ENCODE measurements at regions not wholly inside any gene's neighbourhood (a gene's known extent, or its start where the extent isn't known, plus 50 kb on each side); places are given as distances from the start of the nearest gene placed in this dataset.

GRCh38 chr17:77306790-77307478 is 166.2 kb downstream of the SEC14L1 start:
- Histone ChIP-seq H2AFZ (ENCODE audit: low read length) (no peak overlapping the region), H2BK20ac (ENCODE audit: low read length) (no peak overlapping the region), H3K79me1 (ENCODE audit: low read depth, low read length) (peaks cover 2% of the 10 kb centered on the region), H3K14ac (ENCODE audit: insufficient read length) (no peak overlapping the region), H3K9ac (replicated peaks in 1 of 4; ENCODE audit: extremely low read depth in 1 of 4, low read depth in 3 of 4, low read length in 3 of 4) (no peak overlapping the region; a peak in 1 of 7 replicates), H2BK120ac (replicated peaks; ENCODE audit: low read depth, low read length) (no peak overlapping the region), H4K20me1 (replicated peaks in 1 of 2; ENCODE audit: control insufficient read depth in 1 of 2, insufficient read depth in 2 of 2, low read length in 2 of 2) (peaks cover 1 to 11% of the 10 kb centered on the region in 2 experiments), H2BK15ac (ENCODE audit: low read length) (no peak overlapping the region), H3K4me1 (replicated peaks in 1 of 4; ENCODE audit: control insufficient read depth in 3 of 4, insufficient read depth in 4 of 4, low read length in 3 of 4) (peaks cover 0 to 9% (median 0%) of the 10 kb centered on the region in 4 experiments; a peak in 3 of 7 replicates), H3K18ac (ENCODE audit: extremely low read depth, low read length) (no peak overlapping the region), H3K9me3 (ENCODE audit: insufficient read depth in 2 of 2, low read depth in 1 of 2, low read length in 1 of 2) (no peaks in the 10 kb centered on the region), H3K4me3 (ENCODE audit: extremely low read depth in 1 of 4, insufficient read depth in 2 of 4, low read depth in 3 of 4, low read length in 4 of 4) (no peak overlapping the region), H4K8ac (ENCODE audit: extremely low read depth, insufficient read depth, low read length) (no peak overlapping the region; the same call in 1 of the 2 replicates), H3K56ac (replicated peaks; ENCODE audit: insufficient read length, low read depth, low read length) (no peak overlapping the region), H3K79me2 (ENCODE audit: control insufficient read depth in 1 of 2, insufficient read depth in 2 of 2, low read length in 2 of 2) (no peaks in the 10 kb centered on the region; a peak in 1 of 4 replicates), H3K4me2 (ENCODE audit: insufficient read depth in 1 of 2, low read depth in 2 of 2, low read length in 2 of 2) (no peak overlapping the region), H4K91ac (replicated peaks; ENCODE audit: insufficient read length, low read length) (no peak overlapping the region), H3K27ac (ENCODE audit: low read depth, low read length) (no peak overlapping the region), H2AK5ac (ENCODE audit: low read depth, low read length) (no peak overlapping the region), H3K4ac (replicated peaks; ENCODE audit: insufficient read length, low read depth, low read length) (no peak overlapping the region), H4K5ac (ENCODE audit: insufficient read length, low read depth, low read length) (no peak overlapping the region), H3K23me2 (ENCODE audit: low read depth, low read length) (no peaks in the 10 kb centered on the region; the same call in 1 of the 2 replicates), H3K36me3 (ENCODE audit: control insufficient read depth in 2 of 4, insufficient read depth in 4 of 4, low read length in 3 of 4) (no peaks in the 10 kb centered on the region), H3K23ac (ENCODE audit: insufficient read length) (no peak overlapping the region), H3K27me3 (replicated peaks in 1 of 4; ENCODE audit: control insufficient read depth in 3 of 4, extremely low read depth in 1 of 4, insufficient read depth in 3 of 4, low read length in 3 of 4) (no peaks in the 10 kb centered on the region), H2BK12ac (ENCODE audit: low read depth, low read length) (no peak overlapping the region), H2BK5ac (ENCODE audit: low read depth, low read length) (no peak overlapping the region)
- POLR2A ChIA-PET (ENCODE audit: partially characterized antibody) = no interaction called here
- no peak for DNase-seq (ENCODE audit: low read depth in 1 of 2, low spot score in 2 of 2)
- TF ChIP-seq KDM4A (IDR thresholded peaks at IDR 0.05; ENCODE audit: low read depth, low read length, severe bottlenecking) (no peak), RAD21 (IDR thresholded peaks at IDR 0.05 in 1 of 2, conservative IDR thresholded peaks at IDR 0.05 in 1 of 2; ENCODE audit: low read depth in 2 of 2, low read length in 2 of 2) (no peak), RNF2 (IDR thresholded peaks at IDR 0.05; ENCODE audit: borderline replicate concordance, low read depth, low read length, missing control alignments, poor library complexity, severe bottlenecking) (no peak), FOSL1 (IDR thresholded peaks at IDR 0.05; ENCODE audit: insufficient read depth, low read depth, low read length) (no peak), KDM5A (IDR thresholded peaks at IDR 0.05; ENCODE audit: low read length) (no peak)
- 87% methylated on average over 18 of the region's 18 CpGs; no CpG with 5 or more reads in 1 of the 2 experiments for WGBS, 2 experiments (ENCODE audit: extremely low coverage in 1 of 2, insufficient coverage in 1 of 2, insufficient read length in 1 of 2, insufficient replicate concordance in 2 of 2, low coverage in 1 of 2, low lambda C conversion rate in 2 of 2, missing lambda C conversion rate in 1 of 2)
- CTCF ChIA-PET (ENCODE audit: partially characterized antibody) = no interaction called here
- FAIRE-seq = no peak
